ENCODE measurements at regions not wholly inside any gene's neighbourhood (a gene's known extent, or its start where the extent isn't known, plus 50 kb on each side); places are given as distances from the start of the nearest gene placed in this dataset.

GRCh38 chr5:40121236-40121635 is 558.5 kb upstream of the PTGER4 start:
- Mint-ChIP-seq H3K27me3 (ENCODE audit: low read depth) (peaks cover 2% of the 10 kb centered on the region), H3K4me1 (no peaks in the 10 kb centered on the region), H3K4me3 (no peak overlapping the region), H3K36me3 (ENCODE audit: insufficient read depth in 1 of 3, low read depth in 3 of 3) (peaks cover 21 to 46% (median 39%) of the 10 kb centered on the region in 3 experiments), H3K9me3 (peaks cover 62 to 64% of the 10 kb centered on the region in 2 experiments), H3K27ac (no peak overlapping the region)
- H2BK5ac ChIP-seq (ENCODE audit: insufficient read length, low read length) = no peak overlapping the region
- no peaks in the 10 kb centered on the region; the same call in 1 of the 2 replicates for H3K79me2 ChIP-seq (ENCODE audit: insufficient read depth, low read length)
- WGBS (ENCODE audit: extremely low coverage, insufficient read length, low lambda C conversion rate) = no CpG with 5 or more reads among the region's 1 CpG
- H3K27ac ChIP-seq (ENCODE audit: insufficient read length, low read depth, low read length) = no peak overlapping the region
- no peaks in the 10 kb centered on the region for H4K20me1 ChIP-seq (ENCODE audit: control insufficient read depth, insufficient read depth, insufficient read length)
- no peak overlapping the region for H4K91ac ChIP-seq (ENCODE audit: insufficient read length, low read depth, low read length)
- no peak overlapping the region for H2BK20ac ChIP-seq (ENCODE audit: low read depth, low read length, poor library complexity, severe bottlenecking)
- no peaks in the 10 kb centered on the region for H3K23me2 ChIP-seq (ENCODE audit: insufficient read length, low read depth, low read length, poor library complexity, severe bottlenecking)
- H3K18ac ChIP-seq (ENCODE audit: insufficient read length, low read depth, low read length) = no peak overlapping the region
- H3K14ac ChIP-seq (ENCODE audit: insufficient read depth, low read length) = no peak overlapping the region
- H3K23ac ChIP-seq (ENCODE audit: insufficient read length, low read depth, low read length) = no peak overlapping the region
- no peak for TF ChIP-seq CTCF (conservative IDR thresholded peaks at IDR 0.05)
- no peak overlapping the region for H3T11ph ChIP-seq (ENCODE audit: low read length)
- H2AK5ac ChIP-seq (ENCODE audit: insufficient read length, low read length) = no peak overlapping the region
- H3K27me3 ChIP-seq (ENCODE audit: insufficient read depth, low read length) = no peaks in the 10 kb centered on the region
- H3K4me1 ChIP-seq (ENCODE audit: insufficient read depth, low read length) = no peaks in the 10 kb centered on the region
- no peak overlapping the region for H2AFZ ChIP-seq (ENCODE audit: low read length)
- H3K56ac ChIP-seq (ENCODE audit: insufficient read length, low read depth, low read length) = no peak overlapping the region
- H4K5ac ChIP-seq (ENCODE audit: insufficient read length, low read depth, low read length) = no peak overlapping the region
- H3K4ac ChIP-seq (ENCODE audit: low read depth, low read length) = no peak overlapping the region
- no peaks in the 10 kb centered on the region for H3K79me1 ChIP-seq (ENCODE audit: insufficient read depth, low read depth, low read length, poor library complexity, severe bottlenecking)
- no peak for DNase-seq
- H4K8ac ChIP-seq (replicated peaks; ENCODE audit: insufficient read length, low read depth, low read length) = no peak overlapping the region
- H3K9ac ChIP-seq (ENCODE audit: extremely low read depth, insufficient read length, low read length) = no peak overlapping the region
- H2BK15ac ChIP-seq (ENCODE audit: low read depth, low read length) = no peak overlapping the region
- no peak overlapping the region for H2BK120ac ChIP-seq (ENCODE audit: low read depth, low read length, poor library complexity, severe bottlenecking)
- H3K4me2 ChIP-seq (ENCODE audit: insufficient read depth, insufficient read length, low read length) = no peak overlapping the region
- H3K9me3 ChIP-seq (ENCODE audit: control insufficient read depth, low read depth, low read length) = peaks cover 22% of the 10 kb centered on the region
- H2BK12ac ChIP-seq (ENCODE audit: insufficient read length, low read depth, low read length) = no peak overlapping the region

Measured in H9 (cell line).